Suprapubic skin (tissue), 4 donors: ENCODE measurements at regions not wholly inside any gene's neighbourhood (a gene's known extent, or its start where the extent isn't known, plus 50 kb on each side); places are given as distances from the start of the nearest gene placed in this dataset.

Experiments used
- DNase-seq, 2 donors: peaks; one replicate each; pipeline ENCODE4 v3.0.0-alpha.2; 2019; ENCODE audit warnings: low spot score in 2 of 2
- H3K27ac ChIP-seq: fragments of 200-600 bp; sonication (generic); one replicate; pipeline ENCODE4 v1.5.1; 2019
- H3K27me3 ChIP-seq: fragments of 200-600 bp; sonication (generic); one replicate; pipeline ENCODE4 v1.5.1; 2019
- H3K36me3 ChIP-seq: fragments of 200-600 bp; sonication (generic); one replicate; pipeline ENCODE4 v1.5.1; 2019
- H3K4me1 ChIP-seq: fragments of 200-600 bp; sonication (generic); one replicate; pipeline ENCODE4 v1.5.1; 2019
- H3K4me3 ChIP-seq: fragments of 200-600 bp; sonication (generic); one replicate; pipeline ENCODE4 v1.5.1; 2019; ENCODE audit warnings: mild to moderate bottlenecking
- H3K9me3 ChIP-seq: fragments of 200-600 bp; sonication (generic); one replicate; pipeline ENCODE4 v1.5.1; 2019
- EP300 ChIP-seq: sonication (generic); formaldehyde crosslinking; IDR thresholded peaks from one replicate; pipeline ENCODE4 v1.6.1; 2017; ENCODE audit warnings: antibody characterized with exemption
- POLR2A ChIP-seq, 2 donors: fragments of 450-650 bp; IDR thresholded peaks; one replicate each; pipeline ENCODE4 v1.6.1; 2017; ENCODE audit warnings: antibody characterized with exemption in 2 of 2, mild to moderate bottlenecking in 2 of 2, moderate library complexity in 2 of 2
- POLR2AphosphoS5 ChIP-seq, 3 donors: sonication (generic); formaldehyde crosslinking; IDR thresholded peaks; one replicate each; pipeline ENCODE4 v1.6.1; 2017; ENCODE audit warnings: antibody characterized with exemption in 3 of 3
- WGBS: methylation state at CpG from one replicate; pipeline ENCODE4 v1.1.5; 2018; 5-methylcytosine and 5-hydroxymethylcytosine counted together
- TF ChIP-seq, protein P1 (sequence below), 2 donors: fragments of 200-600 bp in 1 of 2; fragments of 450-650 bp in 1 of 2; sonication (generic) in 1 of 2; IDR thresholded peaks; one replicate each; pipeline ENCODE4 v1.5.1; 2016 to 2019; ENCODE audit warnings: antibody characterized with exemption in 2 of 2, mild to moderate bottlenecking in 1 of 2, moderate library complexity in 1 of 2

DNA sequence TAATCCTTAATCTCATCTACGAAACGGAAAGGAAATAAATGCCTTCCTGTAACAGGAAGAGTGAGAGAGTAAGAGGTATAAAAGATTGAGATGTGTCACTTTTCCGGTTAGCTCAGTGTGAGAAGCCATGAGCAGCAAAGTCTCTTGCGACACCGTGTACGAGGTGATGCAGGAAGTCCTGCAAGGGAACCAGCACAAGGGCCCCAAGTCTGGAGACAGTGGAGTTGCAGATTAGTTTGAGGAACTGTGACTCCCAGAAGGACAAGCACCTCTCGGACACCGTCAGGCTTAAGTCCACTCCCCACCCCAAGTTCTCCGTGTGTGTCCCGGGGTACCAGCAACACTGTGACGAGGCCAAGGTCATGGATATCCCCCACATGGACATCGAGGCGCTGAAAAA is 592.3 kb upstream of the ADGRL2 start:
- no peak for TF ChIP-seq POLR2A (IDR thresholded peaks at IDR 0.05)
- DNase-seq: no peak
- H3K4me1 ChIP-seq: no peaks in the 10 kb centered on the region
- no peaks in the 10 kb centered on the region for H3K36me3 ChIP-seq
- no peak overlapping the region for H3K27ac ChIP-seq
- no peak overlapping the region for H3K4me3 ChIP-seq
- WGBS: 80% methylated on average over 13 of the region's 13 CpGs
- no peaks in the 10 kb centered on the region for H3K9me3 ChIP-seq
- H3K27me3 ChIP-seq: no peaks in the 10 kb centered on the region

DNA sequence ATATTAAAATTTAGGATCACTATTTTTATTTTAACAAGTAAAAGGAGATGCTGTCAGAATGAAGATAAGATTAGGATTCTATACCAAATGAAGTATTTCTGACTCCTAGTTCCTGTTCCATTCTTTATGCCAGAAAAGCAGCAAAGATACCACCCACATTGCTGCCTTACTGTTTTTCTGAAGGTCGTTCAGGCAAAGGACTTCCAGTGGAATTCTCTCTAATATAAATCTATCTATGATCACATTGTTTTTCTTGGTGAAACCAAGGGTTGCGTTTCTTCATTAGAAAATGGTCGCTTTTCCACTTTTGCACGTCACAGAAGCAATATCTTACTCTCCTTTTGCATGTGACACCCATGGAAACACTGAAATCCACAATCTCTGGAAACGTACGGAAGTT is 594.8 kb upstream of the ADGRL2 start:
- Histone ChIP-seq H3K4me1 (no peaks in the 10 kb centered on the region), H3K9me3 (no peaks in the 10 kb centered on the region), H3K27me3 (no peaks in the 10 kb centered on the region), H3K36me3 (no peaks in the 10 kb centered on the region), H3K27ac (no peak overlapping the region), H3K4me3 (no peak overlapping the region)
- no peak for DNase-seq
- no peak for TF ChIP-seq POLR2A (IDR thresholded peaks at IDR 0.05)
- no peak for TF ChIP-seq EP300
- no peak for TF ChIP-seq POLR2AphosphoS5 (IDR thresholded peaks at IDR 0.05)
- TF ChIP-seq, protein P1, sequence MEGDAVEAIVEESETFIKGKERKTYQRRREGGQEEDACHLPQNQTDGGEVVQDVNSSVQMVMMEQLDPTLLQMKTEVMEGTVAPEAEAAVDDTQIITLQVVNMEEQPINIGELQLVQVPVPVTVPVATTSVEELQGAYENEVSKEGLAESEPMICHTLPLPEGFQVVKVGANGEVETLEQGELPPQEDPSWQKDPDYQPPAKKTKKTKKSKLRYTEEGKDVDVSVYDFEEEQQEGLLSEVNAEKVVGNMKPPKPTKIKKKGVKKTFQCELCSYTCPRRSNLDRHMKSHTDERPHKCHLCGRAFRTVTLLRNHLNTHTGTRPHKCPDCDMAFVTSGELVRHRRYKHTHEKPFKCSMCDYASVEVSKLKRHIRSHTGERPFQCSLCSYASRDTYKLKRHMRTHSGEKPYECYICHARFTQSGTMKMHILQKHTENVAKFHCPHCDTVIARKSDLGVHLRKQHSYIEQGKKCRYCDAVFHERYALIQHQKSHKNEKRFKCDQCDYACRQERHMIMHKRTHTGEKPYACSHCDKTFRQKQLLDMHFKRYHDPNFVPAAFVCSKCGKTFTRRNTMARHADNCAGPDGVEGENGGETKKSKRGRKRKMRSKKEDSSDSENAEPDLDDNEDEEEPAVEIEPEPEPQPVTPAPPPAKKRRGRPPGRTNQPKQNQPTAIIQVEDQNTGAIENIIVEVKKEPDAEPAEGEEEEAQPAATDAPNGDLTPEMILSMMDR (IDR thresholded peaks at IDR 0.05): no peak
- WGBS: 79% methylated on average over 6 of the region's 6 CpGs

DNA sequence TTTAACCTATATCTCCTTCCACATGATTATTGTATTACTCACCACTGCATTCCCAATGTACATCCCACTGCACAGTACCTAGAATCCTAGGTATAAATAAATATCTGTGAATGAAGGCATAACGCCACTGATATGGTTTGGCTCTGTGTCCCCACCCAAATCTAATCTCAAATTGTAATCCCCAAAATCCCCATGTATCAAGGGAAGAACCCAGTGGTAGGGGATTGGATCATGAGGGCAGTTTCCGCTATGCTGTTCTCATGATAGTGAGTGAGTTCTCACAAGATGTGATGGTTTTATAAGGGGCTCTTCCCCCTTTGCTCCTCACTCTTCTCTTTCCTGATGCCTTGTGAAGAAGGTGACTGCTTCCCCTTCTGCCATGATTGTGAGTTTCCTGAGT is 599.0 kb upstream of the ADGRL2 start:
- WGBS: 95% methylated on average over 2 of the region's 2 CpGs
- no peaks in the 10 kb centered on the region for H3K9me3 ChIP-seq
- TF ChIP-seq POLR2AphosphoS5 (IDR thresholded peaks at IDR 0.05) (no peak), POLR2A (IDR thresholded peaks at IDR 0.05) (no peak), EP300 (no peak)
- TF ChIP-seq, protein P1 (IDR thresholded peaks at IDR 0.05): no peak
- no peaks in the 10 kb centered on the region for H3K4me1 ChIP-seq
- no peak overlapping the region for H3K27ac ChIP-seq
- H3K4me3 ChIP-seq: no peak overlapping the region
- H3K27me3 ChIP-seq: no peaks in the 10 kb centered on the region
- H3K36me3 ChIP-seq: no peaks in the 10 kb centered on the region
- no peak for DNase-seq

DNA sequence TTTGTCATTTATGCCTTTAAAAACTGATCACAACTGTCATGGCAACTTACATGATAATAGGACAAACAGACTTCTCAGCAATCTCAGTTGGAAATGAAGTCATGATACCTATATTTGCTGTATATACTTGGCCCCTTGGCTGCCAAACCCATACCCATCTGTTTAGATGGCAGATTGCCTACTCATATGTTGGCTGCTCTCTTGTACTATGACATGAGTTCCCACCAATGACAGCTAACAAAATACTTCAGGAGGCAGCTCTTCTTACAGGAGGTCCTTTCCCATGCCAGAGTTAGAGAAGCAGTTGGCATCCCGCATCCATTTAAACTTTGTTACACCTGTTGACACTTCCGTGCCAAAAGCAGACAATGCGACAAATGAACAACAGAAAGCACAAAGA is 603.1 kb upstream of the ADGRL2 start:
- TF ChIP-seq EP300: no peak
- TF ChIP-seq POLR2AphosphoS5 (IDR thresholded peaks at IDR 0.05): no peak
- TF ChIP-seq POLR2A (IDR thresholded peaks at IDR 0.05): no peak
- TF ChIP-seq, protein P1 (IDR thresholded peaks at IDR 0.05): no peak
- Histone ChIP-seq H3K27ac (no peak overlapping the region), H3K36me3 (no peaks in the 10 kb centered on the region), H3K4me3 (no peak overlapping the region), H3K9me3 (no peaks in the 10 kb centered on the region), H3K4me1 (no peaks in the 10 kb centered on the region), H3K27me3 (no peaks in the 10 kb centered on the region)
- no peak for DNase-seq
- WGBS: 93% methylated on average over 3 of the region's 3 CpGs

DNA sequence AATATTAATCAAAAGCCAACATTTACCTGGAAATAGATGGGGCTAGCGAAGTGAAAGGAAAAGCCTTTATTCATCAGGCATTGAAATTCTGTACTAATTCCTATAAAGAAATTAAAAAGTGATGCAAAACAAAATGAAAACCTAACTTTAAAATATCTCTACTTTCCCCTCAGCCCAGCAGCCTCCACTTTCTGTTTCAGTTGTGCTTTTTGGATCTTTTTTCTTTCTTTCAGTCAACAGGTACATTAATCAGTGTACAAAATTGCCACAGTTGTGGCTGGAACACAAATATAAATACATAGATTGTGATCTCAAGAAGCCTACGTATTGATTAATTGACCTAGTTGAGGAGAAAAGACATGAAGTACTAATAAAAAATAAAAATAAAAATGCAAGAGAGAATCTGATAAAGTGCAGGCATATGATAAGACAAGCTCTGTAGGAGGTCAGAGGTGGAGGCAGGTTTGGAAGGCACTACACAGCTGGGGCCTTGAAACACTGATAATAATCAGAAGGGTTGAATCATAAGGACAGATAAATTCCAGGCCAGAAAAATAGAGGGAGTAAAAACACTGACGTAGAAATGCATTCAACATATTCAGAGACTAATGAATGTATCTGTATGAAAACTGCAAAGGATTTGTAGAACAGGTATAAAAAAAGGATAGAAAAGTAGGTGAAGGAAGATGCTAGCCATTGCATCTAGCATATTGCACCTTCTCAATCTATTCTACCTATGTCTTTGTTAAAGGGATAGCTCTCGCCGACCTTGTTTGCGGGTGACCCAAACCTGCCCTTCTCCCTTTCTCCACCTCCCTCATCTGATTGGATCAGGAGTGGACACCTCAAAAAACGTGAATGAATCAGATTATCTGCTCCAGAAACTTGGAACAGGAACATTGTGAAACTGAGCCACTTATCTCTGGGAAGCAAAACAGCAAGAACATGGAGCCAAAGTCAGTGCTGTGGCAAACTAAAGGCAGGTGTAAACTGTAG is 607.8 kb upstream of the ADGRL2 start:
- WGBS: 76% methylated on average over 7 of the region's 7 CpGs
- no peaks in the 10 kb centered on the region for H3K36me3 ChIP-seq
- H3K4me1 ChIP-seq: no peaks in the 10 kb centered on the region
- no peaks in the 10 kb centered on the region for H3K27me3 ChIP-seq
- TF ChIP-seq POLR2AphosphoS5 (IDR thresholded peaks at IDR 0.05) (no peak), EP300 (no peak), POLR2A (IDR thresholded peaks at IDR 0.05) (no peak)
- TF ChIP-seq, protein P1 (IDR thresholded peaks at IDR 0.05): no peak
- H3K27ac ChIP-seq: no peak overlapping the region
- DNase-seq: no peak
- H3K9me3 ChIP-seq: no peaks in the 10 kb centered on the region
- H3K4me3 ChIP-seq: no peak overlapping the region
